Omental fat pad (tissue), 3 donors: ENCODE measurements at regions not wholly inside any gene's neighbourhood (a gene's known extent, or its start where the extent isn't known, plus 50 kb on each side); places are given as distances from the start of the nearest gene placed in this dataset.

Source experiments
- ATAC-seq: fragments of 150-250 bp; one replicate; pipeline ENCODE4 v1.9.1; 2016; ENCODE audit warnings: mild to moderate bottlenecking, moderate library complexity; ENCODE audit not compliant: low FRiP score
- DNase-seq: peaks from one replicate; pipeline ENCODE4 v3.0.0-alpha.2; 2019; ENCODE audit warnings: low spot score
- TF ChIP-seq, protein P1 (sequence below), 3 donors: fragments of 450-650 bp; IDR thresholded peaks; one replicate each; pipeline ENCODE4 v1.5.1; 2016 to 2017; ENCODE audit warnings: antibody characterized with exemption in 3 of 3, mild to moderate bottlenecking in 3 of 3, moderate library complexity in 2 of 3

DNA sequence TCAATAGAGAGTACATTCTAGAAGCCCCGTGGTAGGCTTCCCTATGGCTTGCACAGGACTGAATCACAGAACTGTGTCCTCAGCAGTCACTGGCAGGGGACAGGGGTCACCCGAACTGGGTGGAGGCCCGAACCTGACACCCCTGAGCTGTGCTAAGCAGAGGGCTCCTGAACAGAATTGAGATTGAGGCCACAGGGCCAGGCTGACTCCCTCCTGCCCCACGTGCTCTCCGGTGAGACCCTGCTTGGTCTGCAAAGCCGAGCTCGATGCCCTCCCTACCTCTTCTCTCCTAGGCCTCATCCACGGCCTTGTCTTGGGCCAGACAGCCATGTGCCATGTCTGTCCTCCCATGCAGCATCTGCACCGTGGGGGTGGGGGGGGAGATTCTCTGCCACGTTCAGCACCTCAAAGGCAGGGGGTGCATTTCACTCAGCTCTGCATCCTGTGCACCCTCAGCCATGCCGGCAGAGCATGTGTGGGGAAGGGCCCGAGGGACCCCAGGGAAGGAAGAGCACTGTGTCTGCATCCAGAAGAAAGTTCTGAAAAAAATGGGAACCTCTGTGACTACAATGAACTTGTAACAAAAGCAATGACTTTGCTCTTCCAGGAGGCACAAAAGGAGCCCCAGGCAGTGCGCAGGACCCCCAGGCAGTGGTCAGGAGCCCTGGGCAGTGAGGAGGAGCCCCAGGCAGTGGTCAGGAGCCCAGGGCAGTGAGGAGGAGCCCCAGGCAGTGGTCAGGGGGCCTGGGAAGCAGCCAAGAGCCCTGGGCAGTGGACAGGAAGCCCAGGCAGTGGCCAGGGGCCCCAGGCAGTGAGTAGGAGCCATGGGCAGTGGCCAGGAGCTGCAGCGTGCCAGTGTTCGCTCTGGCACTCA lies 76.7 kb upstream of the SEPTIN5 start:
- TF ChIP-seq, protein P1, sequence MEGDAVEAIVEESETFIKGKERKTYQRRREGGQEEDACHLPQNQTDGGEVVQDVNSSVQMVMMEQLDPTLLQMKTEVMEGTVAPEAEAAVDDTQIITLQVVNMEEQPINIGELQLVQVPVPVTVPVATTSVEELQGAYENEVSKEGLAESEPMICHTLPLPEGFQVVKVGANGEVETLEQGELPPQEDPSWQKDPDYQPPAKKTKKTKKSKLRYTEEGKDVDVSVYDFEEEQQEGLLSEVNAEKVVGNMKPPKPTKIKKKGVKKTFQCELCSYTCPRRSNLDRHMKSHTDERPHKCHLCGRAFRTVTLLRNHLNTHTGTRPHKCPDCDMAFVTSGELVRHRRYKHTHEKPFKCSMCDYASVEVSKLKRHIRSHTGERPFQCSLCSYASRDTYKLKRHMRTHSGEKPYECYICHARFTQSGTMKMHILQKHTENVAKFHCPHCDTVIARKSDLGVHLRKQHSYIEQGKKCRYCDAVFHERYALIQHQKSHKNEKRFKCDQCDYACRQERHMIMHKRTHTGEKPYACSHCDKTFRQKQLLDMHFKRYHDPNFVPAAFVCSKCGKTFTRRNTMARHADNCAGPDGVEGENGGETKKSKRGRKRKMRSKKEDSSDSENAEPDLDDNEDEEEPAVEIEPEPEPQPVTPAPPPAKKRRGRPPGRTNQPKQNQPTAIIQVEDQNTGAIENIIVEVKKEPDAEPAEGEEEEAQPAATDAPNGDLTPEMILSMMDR (IDR thresholded peaks at IDR 0.05): no peak
- no peak for DNase-seq
- ATAC-seq: no peak

DNA sequence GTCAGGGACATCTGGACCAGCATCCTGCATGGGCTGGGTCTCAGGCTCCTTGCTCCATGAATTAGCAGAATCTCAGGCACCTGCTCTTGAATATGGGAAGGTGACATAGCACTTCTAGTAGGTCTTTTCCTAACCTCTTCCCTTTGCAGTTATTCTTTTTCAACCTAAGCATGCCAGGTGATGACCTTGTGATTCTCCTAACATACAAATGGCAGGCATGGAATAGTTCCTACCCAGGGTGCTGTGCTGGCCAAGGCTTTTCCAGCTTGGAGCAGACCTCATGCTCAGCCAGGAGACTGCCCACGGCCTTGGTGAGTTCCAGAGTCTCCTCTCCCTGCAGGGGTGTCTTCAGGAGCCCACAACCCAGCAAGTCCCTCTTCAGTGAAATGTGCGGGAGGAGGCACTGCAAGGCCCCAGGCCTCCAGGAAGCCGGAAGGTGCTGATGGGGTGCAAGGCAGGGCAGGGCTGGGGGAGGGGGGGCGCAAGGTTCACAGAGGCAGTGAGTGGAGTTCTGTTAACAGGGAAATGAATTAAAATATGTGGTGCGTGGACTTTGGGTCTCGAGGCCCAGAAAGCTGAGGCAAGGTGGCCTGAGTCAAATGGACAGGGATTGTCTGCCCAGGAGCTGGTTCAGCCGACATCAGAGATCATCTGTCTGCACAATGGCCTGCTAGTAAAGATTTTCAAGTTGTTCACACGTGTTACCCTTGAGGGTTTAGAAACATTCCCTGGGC lies 75.9 kb upstream of the SEPTIN5 start:
- DNase-seq: no peak
- ATAC-seq: no peak
- TF ChIP-seq, protein P1 (IDR thresholded peaks at IDR 0.05): no peak

DNA sequence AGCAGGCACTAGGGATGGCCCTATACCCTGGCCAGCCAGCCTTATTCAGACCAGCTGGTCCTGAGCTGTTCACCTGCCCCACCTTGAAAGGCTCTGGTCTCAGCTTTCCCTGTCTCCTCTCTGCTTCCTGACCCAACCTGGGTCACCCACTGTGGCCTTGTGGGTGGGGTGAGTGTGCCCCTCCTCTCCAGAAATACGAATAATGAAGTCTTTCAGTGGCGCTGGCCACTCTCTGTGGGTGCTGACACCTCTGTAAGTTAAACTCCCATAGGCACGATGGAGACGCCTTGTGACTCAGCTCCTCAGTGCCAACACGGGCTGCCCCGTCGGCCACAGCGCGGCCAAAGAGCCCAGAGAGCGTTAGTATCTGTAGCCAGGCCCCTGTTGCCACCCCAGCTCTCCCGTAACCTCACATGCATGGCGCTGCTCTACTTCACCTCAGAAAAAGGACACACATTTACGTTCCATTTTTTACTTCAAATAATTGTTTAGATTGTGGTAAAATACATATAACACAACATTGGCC lies 74.6 kb upstream of the SEPTIN5 start:
- ATAC-seq (no peak), DNase-seq (no peak)

DNA sequence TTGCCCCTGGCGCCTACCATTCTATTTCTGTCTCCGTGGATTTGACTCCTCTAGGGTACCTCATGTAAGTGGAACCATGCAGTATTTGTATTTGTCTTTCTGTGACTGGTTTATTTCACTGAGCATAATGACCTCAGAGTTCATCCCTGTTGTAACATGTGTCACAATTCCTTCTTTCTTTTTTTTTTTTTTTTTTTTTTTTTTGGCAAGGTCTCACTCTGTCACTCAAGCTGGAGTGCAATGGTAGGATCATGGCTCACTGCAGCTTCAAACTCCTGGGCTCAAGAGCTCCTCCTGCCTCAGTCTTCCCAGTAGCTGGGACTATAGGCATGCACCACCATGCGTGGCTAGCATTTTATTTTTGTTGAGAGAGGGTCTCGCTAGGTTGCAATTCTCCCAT lies 74.0 kb upstream of the SEPTIN5 start:
- ATAC-seq (no peak), DNase-seq (no peak)
- TF ChIP-seq, protein P1 (IDR thresholded peaks at IDR 0.05): no peak

More for the DNA sequence above, 74.6 kb upstream of the SEPTIN5 start:
- TF ChIP-seq, protein P1 (IDR thresholded peaks at IDR 0.05): no peak

DNA sequence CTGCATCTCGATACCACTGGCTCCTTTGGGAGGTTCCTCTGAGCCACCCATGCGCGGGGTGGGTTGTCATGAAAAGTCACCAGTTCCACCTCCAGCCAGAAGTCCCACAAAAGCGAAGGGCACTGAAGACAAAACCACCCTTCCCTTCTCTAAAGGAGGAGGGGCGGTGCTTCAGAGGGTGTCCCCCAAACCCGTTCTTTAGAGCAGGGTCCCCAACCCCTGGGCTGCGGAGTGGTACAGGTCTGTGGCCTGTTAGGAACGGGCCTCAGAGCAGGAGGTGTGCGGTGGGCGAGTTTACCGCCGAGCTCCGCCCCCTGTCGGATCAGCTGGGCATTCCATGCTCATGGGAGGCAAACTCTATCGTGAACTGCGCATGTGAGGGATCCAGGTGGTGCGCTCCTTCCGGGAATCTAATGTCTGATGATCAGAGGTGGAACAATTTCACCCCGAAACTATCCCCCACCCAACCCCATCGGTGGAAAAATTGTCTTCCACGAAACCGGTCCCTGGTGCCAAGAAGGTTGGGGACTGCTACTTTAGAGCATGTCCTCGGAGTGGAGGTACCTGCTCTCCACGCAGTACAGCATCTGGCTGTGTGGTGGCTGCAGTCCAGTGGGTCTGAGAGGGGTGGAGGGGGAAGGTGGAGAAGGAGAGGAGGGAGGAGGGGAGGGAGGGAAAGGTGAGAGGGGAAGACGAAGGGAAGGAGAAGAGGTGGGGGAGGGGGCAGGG lies 72.9 kb upstream of the SEPTIN5 start:
- ATAC-seq: no peak
- TF ChIP-seq, protein P1 (IDR thresholded peaks at IDR 0.05): no peak
- no peak for DNase-seq

DNA sequence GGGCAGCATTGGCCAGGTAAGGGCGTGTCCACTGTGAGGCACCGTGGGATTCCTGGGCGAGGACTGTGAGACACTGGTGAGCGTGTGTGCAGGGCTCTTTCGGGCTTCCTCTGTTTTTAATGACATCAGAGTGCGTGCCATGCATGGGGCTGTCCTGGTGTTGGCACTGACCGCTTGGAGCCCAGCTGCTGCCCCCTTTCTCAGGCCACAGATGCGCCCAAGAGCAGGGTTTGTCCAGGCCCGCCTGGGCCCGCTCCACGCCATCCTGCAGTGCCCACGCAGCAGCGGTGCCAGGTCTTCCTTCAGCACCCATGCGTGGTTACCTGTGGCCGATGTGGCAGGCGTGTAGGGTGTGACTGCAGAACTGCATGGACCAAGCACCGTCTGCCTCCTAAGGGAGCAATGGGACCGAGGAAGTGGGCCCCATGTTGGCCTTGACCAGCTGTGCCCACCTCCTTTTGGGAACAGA lies 72.3 kb upstream of the SEPTIN5 start:
- ATAC-seq (no peak), DNase-seq (no peak)
- TF ChIP-seq, protein P1 (IDR thresholded peaks at IDR 0.05): no peak
